ENCODE measurements at regions not wholly inside any gene's neighbourhood (a gene's known extent, or its start where the extent isn't known, plus 50 kb on each side); places are given as distances from the start of the nearest gene placed in this dataset.

DNA sequence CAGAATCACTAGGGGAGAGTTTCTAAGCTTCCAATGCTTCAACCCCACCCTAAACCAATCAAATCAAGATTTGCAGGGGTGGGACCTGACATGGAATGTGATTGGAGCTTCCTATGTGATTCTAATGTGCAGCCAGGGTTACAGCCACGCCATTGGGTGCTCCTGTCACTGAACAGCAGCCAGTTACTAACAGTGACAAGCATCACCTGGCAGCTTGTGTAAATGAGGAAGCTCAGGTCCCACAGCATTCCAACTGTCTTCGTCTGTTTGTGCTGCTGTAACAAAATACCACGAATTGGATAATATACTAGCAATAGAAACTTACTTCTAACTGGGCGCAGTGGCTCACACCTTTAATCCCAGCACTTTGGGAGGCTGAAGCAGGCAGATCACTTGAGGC, 294.9 kb downstream of the SHQ1 start:
- ChIA-PET POLR2A (no interaction called here), CTCF (interaction anchor here (1.8 kb wide), 1 partner anchor 113 kb away, joined by 4 read pairs; no protein-coding TSS in a partner anchor)
- BruUV-seq (replicated peaks), result no TSS peak
- FAIRE-seq (no peak), DNase-seq (ENCODE audit: low read depth, low spot score) (no peak)
- Histone ChIP-seq H3K9ac (replicated peaks; ENCODE audit: extremely low read depth, insufficient read depth, low read length) (no peak overlapping the region), H3K27ac (ENCODE audit: insufficient read depth, low read depth, low read length) (no peak overlapping the region), H3K9me1 (replicated peaks; ENCODE audit: control insufficient read depth, extremely low read depth, insufficient read depth, low read length) (no peaks in the 10 kb centered on the region), H3K4me1 (ENCODE audit: control insufficient read depth, extremely low read depth, insufficient read depth, low read length) (no peaks in the 10 kb centered on the region), H2AFZ (ENCODE audit: low read depth, low read length) (no peak overlapping the region), H4K20me1 (replicated peaks; ENCODE audit: control insufficient read depth, extremely low read depth, insufficient read depth, low read length) (no peaks in the 10 kb centered on the region), H3K79me2 (ENCODE audit: control insufficient read depth, insufficient read depth, low read length) (no peaks in the 10 kb centered on the region), H3K27me3 (ENCODE audit: control insufficient read depth in 2 of 2, insufficient read depth in 2 of 2, low read length in 2 of 2) (no peaks in the 10 kb centered on the region), H3K9me3 (replicated peaks; ENCODE audit: control insufficient read depth, insufficient read depth, low read length) (no peaks in the 10 kb centered on the region), H3K4me2 (ENCODE audit: insufficient read depth, low read length) (no peak overlapping the region), H3K36me3 (ENCODE audit: control insufficient read depth in 2 of 2, extremely low read depth in 1 of 2, insufficient read depth in 2 of 2, low read length in 2 of 2) (no peaks in the 10 kb centered on the region), H3K4me3 (replicated peaks in 1 of 3; ENCODE audit: insufficient read depth in 1 of 3, low read depth in 1 of 3, low read length in 3 of 3) (no peak overlapping the region)
- dilution Hi-C loops (cut with MboI; ENCODE audit: extremely low pct_ligation_motif_present, low sequenced_read_pairs) (no loop called here), intact Hi-C loops (cut with micrococcal nuclease) (no loop called here)
- no peak for TF ChIP-seq FOS (IDR thresholded peaks at IDR 0.05; ENCODE audit: borderline replicate concordance, insufficient read depth, low read length)
- no peak for TF ChIP-seq JUN (IDR thresholded peaks at IDR 0.05; ENCODE audit: borderline replicate concordance, insufficient read depth, insufficient read length, low read depth)
- TF ChIP-seq MYC (IDR thresholded peaks at IDR 0.05; ENCODE audit: low read depth, low read length), result no peak
- TF ChIP-seq EZH2 (IDR thresholded peaks at IDR 0.05; ENCODE audit: borderline replicate concordance, low read depth, low read length, severe bottlenecking), result no peak
- TF ChIP-seq, protein P1, sequence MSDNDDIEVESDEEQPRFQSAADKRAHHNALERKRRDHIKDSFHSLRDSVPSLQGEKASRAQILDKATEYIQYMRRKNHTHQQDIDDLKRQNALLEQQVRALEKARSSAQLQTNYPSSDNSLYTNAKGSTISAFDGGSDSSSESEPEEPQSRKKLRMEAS (IDR thresholded peaks at IDR 0.05; ENCODE audit: insufficient read depth, insufficient read length), result no peak
- TF ChIP-seq, protein P2, sequence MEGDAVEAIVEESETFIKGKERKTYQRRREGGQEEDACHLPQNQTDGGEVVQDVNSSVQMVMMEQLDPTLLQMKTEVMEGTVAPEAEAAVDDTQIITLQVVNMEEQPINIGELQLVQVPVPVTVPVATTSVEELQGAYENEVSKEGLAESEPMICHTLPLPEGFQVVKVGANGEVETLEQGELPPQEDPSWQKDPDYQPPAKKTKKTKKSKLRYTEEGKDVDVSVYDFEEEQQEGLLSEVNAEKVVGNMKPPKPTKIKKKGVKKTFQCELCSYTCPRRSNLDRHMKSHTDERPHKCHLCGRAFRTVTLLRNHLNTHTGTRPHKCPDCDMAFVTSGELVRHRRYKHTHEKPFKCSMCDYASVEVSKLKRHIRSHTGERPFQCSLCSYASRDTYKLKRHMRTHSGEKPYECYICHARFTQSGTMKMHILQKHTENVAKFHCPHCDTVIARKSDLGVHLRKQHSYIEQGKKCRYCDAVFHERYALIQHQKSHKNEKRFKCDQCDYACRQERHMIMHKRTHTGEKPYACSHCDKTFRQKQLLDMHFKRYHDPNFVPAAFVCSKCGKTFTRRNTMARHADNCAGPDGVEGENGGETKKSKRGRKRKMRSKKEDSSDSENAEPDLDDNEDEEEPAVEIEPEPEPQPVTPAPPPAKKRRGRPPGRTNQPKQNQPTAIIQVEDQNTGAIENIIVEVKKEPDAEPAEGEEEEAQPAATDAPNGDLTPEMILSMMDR (IDR thresholded peaks at IDR 0.05; ENCODE audit: extremely low read depth in 1 of 2, insufficient read depth in 1 of 2, low read depth in 1 of 2, low read length in 2 of 2), result no peak
- TF ChIP-seq POLR2A (IDR thresholded peaks at IDR 0.05; ENCODE audit: low read depth, low read length), result no peak
- no peak for TF ChIP-seq GATA2 (IDR thresholded peaks at IDR 0.05; ENCODE audit: insufficient read depth, insufficient read length, low read depth, low read length)
- no peak for TF ChIP-seq POLR2AphosphoS5 (IDR thresholded peaks at IDR 0.05; ENCODE audit: insufficient read depth, low read depth, low read length)

All from endothelial cell of umbilical vein (primary cell).